MM.1S (cell line): ENCODE measurements at regions not wholly inside any gene's neighbourhood (a gene's known extent, or its start where the extent isn't known, plus 50 kb on each side); places are given as distances from the start of the nearest gene placed in this dataset.

Experiments used
- DNase-seq: peaks from one replicate; pipeline ENCODE4 v3.0.0-alpha.2; 2015
- H2AFZ ChIP-seq: fragments of 300-600 bp; sonication (generic); 2 replicates; pipeline ENCODE4 v1.6.0; 2016; ENCODE audit warnings: antibody characterized with exemption, low read length
- H3F3A ChIP-seq: fragments of 300-600 bp; sonication (generic); 2 replicates; pipeline ENCODE4 v1.6.1; 2016; ENCODE audit warnings: mild to moderate bottlenecking, antibody characterized with exemption, low read length, moderate library complexity, mixed read lengths; ENCODE audit not compliant: insufficient read depth
- H3K27ac ChIP-seq: fragments of 300-600 bp; sonication (generic); 2 replicates; pipeline ENCODE4 v1.5.1; 2016; ENCODE audit warnings: mild to moderate bottlenecking, low read length
- H3K27me3 ChIP-seq: fragments of 300-600 bp; sonication (generic); replicated peaks from 2 replicates; pipeline ENCODE4 v1.6.0; 2016; ENCODE audit warnings: low read length; ENCODE audit not compliant: insufficient read depth
- H3K36me3 ChIP-seq: fragments of 300-600 bp; sonication (generic); replicated peaks from 2 replicates; pipeline ENCODE4 v1.6.1; 2016; ENCODE audit warnings: mild to moderate bottlenecking, low read length, mixed read lengths; ENCODE audit not compliant: insufficient read depth
- H3K4me1 ChIP-seq: fragments of 300-600 bp; sonication (generic); 2 replicates; pipeline ENCODE4 v1.6.1; 2016; ENCODE audit warnings: low read length, mixed read lengths
- H3K4me2 ChIP-seq: fragments of 300-600 bp; sonication (generic); 2 replicates; pipeline ENCODE4 v1.6.0; 2016; ENCODE audit warnings: low read depth, low read length
- H3K4me3 ChIP-seq: fragments of 300-600 bp; sonication (generic); 2 replicates; pipeline ENCODE4 v1.5.1; 2016; ENCODE audit warnings: low read length, mixed read lengths
- H3K79me2 ChIP-seq: fragments of 300-600 bp; sonication (generic); 2 replicates; pipeline ENCODE4 v1.6.1; 2016; ENCODE audit warnings: mixed run types, low read length, mixed read lengths
- H3K9ac ChIP-seq: fragments of 300-600 bp; sonication (generic); 2 replicates; pipeline ENCODE4 v1.6.1; 2016; ENCODE audit warnings: low read length, mixed read lengths
- H3K9me2 ChIP-seq: fragments of 300-600 bp; sonication (generic); replicated peaks from 2 replicates; pipeline ENCODE4 v1.6.1; 2016; ENCODE audit warnings: mild to moderate bottlenecking, low read length, mixed read lengths; ENCODE audit not compliant: insufficient read depth
- H3K9me3 ChIP-seq: fragments of 300-600 bp; sonication (generic); replicated peaks from 2 replicates; pipeline ENCODE4 v1.6.1; 2016; ENCODE audit warnings: mild to moderate bottlenecking, low read length, mixed read lengths; ENCODE audit not compliant: insufficient read depth
- H4K20me1 ChIP-seq: fragments of 300-600 bp; sonication (generic); 2 replicates; pipeline ENCODE4 v1.6.1; 2016; ENCODE audit warnings: mild to moderate bottlenecking, low read length, moderate library complexity, mixed read lengths; ENCODE audit not compliant: insufficient read depth
- CTCF ChIP-seq: fragments of 300-600 bp; sonication (generic); IDR thresholded peaks from 2 replicates; pipeline ENCODE4 v1.5.1; 2016; ENCODE audit warnings: antibody characterized with exemption, low read length, mixed read lengths
- EZH2 ChIP-seq: fragments of 300-600 bp; sonication (generic); optimal IDR thresholded peaks from 2 replicates; pipeline ENCODE3; 2017; ENCODE audit warnings: low read depth, mild to moderate bottlenecking, antibody characterized with exemption, low read length, mixed read lengths
- EZH2phosphoT487 ChIP-seq: fragments of 300-600 bp; sonication (generic); IDR thresholded peaks from 2 replicates; pipeline ENCODE4 v1.6.1; 2018; ENCODE audit warnings: antibody characterized with exemption, low read length

DNA sequence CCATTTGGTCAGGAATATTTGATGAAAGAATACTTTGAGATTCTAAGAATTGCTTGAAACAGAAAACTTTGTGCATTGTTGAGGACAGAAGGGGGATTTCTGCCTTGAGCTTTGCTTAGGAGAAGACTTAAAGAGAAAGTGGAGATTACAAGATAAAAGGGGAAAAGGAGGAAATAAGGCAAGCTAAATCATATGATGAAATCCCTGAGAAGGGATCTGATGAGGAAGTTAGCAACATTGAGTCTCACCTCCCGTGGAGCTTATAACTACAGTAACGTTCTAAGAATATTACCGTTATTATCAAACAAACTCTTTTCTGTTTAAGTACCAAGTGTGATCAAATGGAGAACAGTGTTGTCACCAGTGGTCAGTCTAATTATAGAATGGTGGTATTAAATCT lies 414.7 kb upstream of the NAALADL2 start:
- Histone ChIP-seq H4K20me1 (no peaks in the 10 kb centered on the region), H3K27me3 (no peaks in the 10 kb centered on the region), H3K9me3 (no peaks in the 10 kb centered on the region), H3K27ac (no peak overlapping the region), H3K36me3 (no peaks in the 10 kb centered on the region), H3K9ac (no peak overlapping the region), H3K4me1 (peaks cover 14% of the 10 kb centered on the region), H3F3A (peaks cover 13% of the 10 kb centered on the region), H3K4me3 (no peak overlapping the region), H3K4me2 (no peak overlapping the region), H2AFZ (no peak overlapping the region), H3K9me2 (no peaks in the 10 kb centered on the region), H3K79me2 (no peaks in the 10 kb centered on the region)
- DNase-seq = no peak
- TF ChIP-seq EZH2phosphoT487 (no peak), CTCF (no peak), EZH2 (no peak)

- Histone ChIP-seq H3K9me2 (no peaks in the 10 kb centered on the region), H3K4me3 (no peak overlapping the region), H2AFZ (no peak overlapping the region), H3K27me3 (no peaks in the 10 kb centered on the region), H4K20me1 (no peaks in the 10 kb centered on the region), H3F3A (no peaks in the 10 kb centered on the region), H3K4me2 (no peak overlapping the region), H3K27ac (no peak overlapping the region), H3K79me2 (no peaks in the 10 kb centered on the region), H3K36me3 (no peaks in the 10 kb centered on the region), H3K4me1 (no peaks in the 10 kb centered on the region), H3K9ac (no peak overlapping the region), H3K9me3 (no peaks in the 10 kb centered on the region)
- DNase-seq = no peak
- TF ChIP-seq EZH2phosphoT487 = no peak
- TF ChIP-seq CTCF = no peak
- TF ChIP-seq EZH2 = no peak
Measured at GRCh38 chr3:174457758-174458157, 401.4 kb upstream of the NAALADL2 start.

DNA sequence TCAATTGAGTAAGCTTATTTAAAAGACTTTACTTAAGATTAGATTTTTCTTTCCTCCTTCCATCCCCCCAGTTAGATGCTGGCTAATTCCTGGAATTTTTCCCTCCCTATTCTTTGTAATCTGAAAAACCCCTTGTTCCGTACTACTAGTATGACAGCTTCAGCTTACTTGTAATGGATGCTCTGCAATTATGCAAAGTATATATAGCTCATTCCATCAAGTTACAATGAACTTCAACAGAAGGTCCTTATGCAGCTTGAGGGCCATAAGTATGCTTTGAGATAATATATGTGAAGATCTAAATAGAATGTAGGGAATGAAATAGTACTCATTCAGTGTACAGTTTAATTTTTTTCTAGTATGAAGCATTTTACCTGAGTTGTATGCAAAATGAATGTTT lies 398.3 kb upstream of the NAALADL2 start:
- Histone ChIP-seq H3K27ac (no peak overlapping the region), H3K79me2 (no peaks in the 10 kb centered on the region), H3K4me1 (no peaks in the 10 kb centered on the region), H3K27me3 (no peaks in the 10 kb centered on the region), H3K36me3 (no peaks in the 10 kb centered on the region), H3K4me2 (no peak overlapping the region), H3K9me2 (no peaks in the 10 kb centered on the region), H3K9me3 (no peaks in the 10 kb centered on the region), H3K9ac (no peak overlapping the region), H3F3A (no peaks in the 10 kb centered on the region), H3K4me3 (no peak overlapping the region), H4K20me1 (no peaks in the 10 kb centered on the region), H2AFZ (no peak overlapping the region)
- DNase-seq = no peak
- TF ChIP-seq EZH2phosphoT487 = no peak
- TF ChIP-seq CTCF = no peak
- no peak for TF ChIP-seq EZH2

DNA sequence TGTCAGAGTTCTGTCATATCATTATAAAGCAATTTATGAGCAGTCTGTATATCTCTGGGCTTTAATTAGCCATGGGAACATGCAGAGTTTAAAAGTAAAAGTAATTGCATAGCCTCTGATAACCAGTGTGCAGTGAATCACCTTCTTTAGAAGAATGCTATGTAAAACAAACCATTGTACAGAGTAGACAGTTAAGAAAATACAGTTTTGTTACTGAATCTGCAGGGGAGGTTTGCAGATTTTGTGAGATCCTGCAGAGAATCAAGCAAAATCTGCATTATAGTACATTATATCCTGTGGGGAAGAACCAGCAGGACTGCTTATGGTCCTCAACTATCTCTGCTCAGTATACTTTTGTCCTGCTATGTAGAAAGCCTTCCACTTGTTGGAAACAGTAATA lies 396.2 kb upstream of the NAALADL2 start:
- Histone ChIP-seq H2AFZ (no peak overlapping the region), H3K9ac (no peak overlapping the region), H3K4me3 (no peak overlapping the region), H3F3A (no peaks in the 10 kb centered on the region), H3K4me2 (no peak overlapping the region), H3K79me2 (no peaks in the 10 kb centered on the region), H3K4me1 (no peaks in the 10 kb centered on the region), H3K36me3 (no peaks in the 10 kb centered on the region), H4K20me1 (no peaks in the 10 kb centered on the region), H3K27me3 (no peaks in the 10 kb centered on the region), H3K27ac (no peak overlapping the region), H3K9me2 (no peaks in the 10 kb centered on the region), H3K9me3 (no peaks in the 10 kb centered on the region)
- TF ChIP-seq CTCF = no peak
- TF ChIP-seq EZH2 = no peak
- no peak for DNase-seq
